ENCODE measurements at regions not wholly inside any gene's neighbourhood (a gene's known extent, or its start where the extent isn't known, plus 50 kb on each side); places are given as distances from the start of the nearest gene placed in this dataset.

GRCh38 chr1:106189780-106190179 lies 866.7 kb upstream of the PRMT6 start:
- TF ChIP-seq CTCF (IDR thresholded peaks at IDR 0.05; ENCODE audit: low read length) (no peak), EZH2 (optimal IDR thresholded peaks at IDR 0.05; ENCODE audit: low read depth, low read length) (no peak)

Measured in MM.1S (cell line).